GM21529 (cell line): ENCODE measurements at regions not wholly inside any gene's neighbourhood (a gene's known extent, or its start where the extent isn't known, plus 50 kb on each side); places are given as distances from the start of the nearest gene placed in this dataset.

ENCODE experiments used
- ATAC-seq: cut with Tn5 transposase; IDR thresholded peaks from one replicate; pipeline ENCODE4 v1.9.1; 2021; ENCODE audit not compliant: unreplicated experiment

DNA sequence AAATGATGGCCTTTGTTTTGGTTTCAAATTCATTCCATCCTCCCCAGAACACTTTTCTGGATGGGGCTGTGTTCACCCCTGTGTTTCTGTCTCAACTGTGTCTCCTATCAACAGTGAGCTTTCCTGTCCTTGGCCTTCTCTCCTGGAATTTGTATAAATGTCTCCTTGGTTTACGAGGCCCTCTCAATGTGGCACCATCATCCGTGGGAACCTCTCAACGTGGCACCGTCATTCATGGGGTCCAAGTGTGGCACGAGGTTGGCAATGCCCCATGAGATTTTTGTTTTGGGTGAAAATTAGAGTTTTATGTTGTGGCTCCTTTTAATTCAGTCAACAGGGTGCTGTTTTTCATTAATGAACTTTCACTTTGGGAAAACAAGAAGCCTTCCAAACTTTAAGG is 280.7 kb upstream of the SALL3 start:
- ATAC-seq: no peak

DNA sequence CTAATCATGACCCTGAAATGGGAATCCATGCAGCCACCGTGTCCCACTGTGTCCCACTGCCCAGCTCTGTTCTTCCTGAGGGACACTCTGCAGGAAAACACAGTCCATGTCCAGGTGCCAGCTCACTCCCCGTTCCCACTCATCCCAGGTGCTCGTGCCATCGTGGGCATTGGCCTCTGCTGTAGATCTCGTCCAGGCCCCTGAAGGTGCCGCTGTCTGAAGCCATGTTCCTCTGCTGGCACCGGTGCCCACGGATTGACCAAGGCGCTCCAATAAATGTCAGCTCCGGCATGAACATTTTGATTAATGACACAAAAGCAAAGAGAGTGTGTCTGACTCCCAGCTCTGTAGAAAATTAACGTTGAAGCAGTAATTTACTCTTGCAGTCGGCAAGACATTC is 280.1 kb upstream of the SALL3 start:
- no peak for ATAC-seq

GRCh38 chr18:78701771-78702396 is 277.7 kb upstream of the SALL3 start:
- no peak for ATAC-seq

DNA sequence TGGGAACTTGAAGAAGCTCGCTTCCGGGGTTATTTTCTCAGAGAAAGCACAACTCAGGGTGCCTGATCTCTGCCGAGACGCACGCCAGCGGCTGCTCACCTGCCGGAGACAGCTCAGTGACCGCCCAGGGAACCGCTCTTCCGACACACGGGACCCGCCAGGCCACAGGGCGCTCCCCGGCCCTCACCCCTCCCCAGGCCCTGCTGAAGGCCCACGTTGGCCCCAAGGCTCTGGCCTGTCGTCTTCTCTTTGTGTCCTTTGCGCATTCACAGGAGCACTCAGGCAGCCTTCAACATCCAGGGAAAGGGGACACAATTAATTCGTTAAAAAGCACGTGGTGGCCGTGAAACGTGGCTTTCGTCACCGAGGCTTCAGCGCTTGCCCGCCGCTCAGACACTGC is 276.3 kb upstream of the SALL3 start:
- no peak for ATAC-seq

DNA sequence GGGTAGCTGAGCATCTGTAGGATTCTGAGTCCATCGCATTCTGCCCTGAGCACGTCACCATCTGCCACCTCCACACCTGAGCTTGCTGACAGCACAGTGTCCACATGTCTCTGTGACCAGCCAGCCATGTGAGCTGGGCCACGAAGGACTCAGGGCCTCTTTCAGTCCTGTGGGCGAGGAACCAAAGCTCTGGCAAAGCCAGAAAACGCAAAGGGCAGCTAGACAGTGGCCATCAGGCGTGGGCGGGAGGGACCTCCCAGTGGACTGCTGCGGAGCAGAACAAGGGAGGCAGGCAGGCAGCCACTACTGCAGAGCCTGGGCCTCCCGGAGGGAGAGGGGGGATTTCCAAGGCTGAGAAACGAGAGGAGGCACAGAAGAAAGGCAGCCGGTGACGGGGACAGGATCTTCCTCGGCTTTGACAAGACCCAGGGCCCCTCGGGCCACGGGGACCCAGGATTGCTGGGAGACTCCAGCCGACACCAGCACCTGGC is 274.6 kb upstream of the SALL3 start:
- ATAC-seq: no peak

- no peak for ATAC-seq
Measured at GRCh38 chr18:78709261-78709809, 270.3 kb upstream of the SALL3 start.

GRCh38 chr18:78711316-78711715 is 268.3 kb upstream of the SALL3 start:
- no peak for ATAC-seq

DNA sequence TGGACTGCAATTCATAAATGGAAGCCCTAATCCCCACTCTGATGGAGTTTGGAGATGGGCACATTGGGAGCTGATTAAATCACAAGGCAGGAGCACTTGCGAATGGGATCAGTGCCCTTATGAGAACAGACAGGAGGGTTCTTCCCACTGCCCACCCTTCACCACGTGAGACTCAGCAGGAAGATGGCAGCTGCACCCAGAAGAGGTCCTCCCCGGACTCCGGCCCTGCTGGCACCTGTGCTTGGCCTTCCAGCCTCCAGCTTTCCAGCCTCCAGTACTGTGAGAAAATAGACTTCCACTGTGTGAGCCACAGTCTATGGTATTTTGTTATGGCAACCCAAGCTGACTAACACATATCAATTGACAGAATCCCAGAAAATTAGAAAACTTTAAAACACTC is 267.6 kb upstream of the SALL3 start:
- ATAC-seq: no peak

DNA sequence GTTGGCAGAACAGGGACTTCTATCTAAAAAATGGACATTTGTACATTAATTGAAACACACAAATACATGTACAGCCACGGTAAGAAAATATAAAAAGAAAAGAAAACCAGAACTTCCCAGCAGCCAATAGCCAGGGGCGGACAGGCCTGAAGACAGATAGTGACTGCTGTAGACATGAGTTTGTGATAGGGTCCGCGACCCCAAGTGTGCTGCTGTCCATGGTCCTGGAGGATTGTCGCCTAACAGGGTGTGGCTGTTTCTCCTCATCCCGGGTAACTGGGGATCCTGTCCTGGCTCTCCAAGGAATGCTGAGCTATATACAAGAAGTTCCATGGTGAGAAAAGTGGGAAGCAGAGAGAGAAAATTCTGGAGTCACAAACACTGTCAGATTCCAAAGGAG is 266.5 kb upstream of the SALL3 start:
- ATAC-seq: no peak

DNA sequence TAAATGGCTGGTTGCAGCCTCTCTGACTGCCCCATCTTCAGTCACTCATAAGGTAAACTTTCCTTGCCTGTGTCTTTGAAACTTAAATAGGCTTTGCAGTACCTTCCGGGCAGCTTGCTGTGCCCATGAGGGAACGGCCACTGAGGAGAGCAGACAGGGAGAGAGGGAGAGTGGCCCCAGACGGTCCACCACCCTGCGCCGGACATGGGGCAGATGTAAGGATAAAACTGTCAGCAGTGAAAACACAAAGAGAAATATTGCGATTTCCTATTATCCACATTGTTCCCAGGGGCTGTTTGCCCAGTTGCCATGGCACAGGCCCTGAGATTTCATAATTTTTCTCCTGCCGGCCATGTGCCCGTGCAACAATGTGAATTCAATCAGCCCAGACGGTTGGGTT is 265.9 kb upstream of the SALL3 start:
- no peak for ATAC-seq

DNA sequence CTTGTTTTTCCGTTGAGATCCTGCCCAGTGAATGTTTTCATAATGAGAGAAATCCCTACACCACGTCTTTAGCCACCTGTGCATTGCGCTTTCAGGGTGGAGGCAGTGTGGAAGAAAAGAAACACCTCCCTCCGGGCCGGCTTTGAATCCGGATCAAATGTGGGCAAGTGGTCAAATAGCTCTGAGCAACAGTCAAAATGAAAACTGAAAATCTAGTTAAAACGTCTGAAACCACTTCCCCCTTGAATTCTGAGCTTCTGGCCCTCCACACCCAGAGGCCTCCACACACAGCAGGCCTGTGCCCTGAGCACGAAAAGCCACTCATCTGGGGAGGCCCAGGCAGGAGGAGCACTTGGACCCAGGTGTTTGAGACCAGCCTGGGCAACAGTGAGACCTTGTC is 263.6 kb upstream of the SALL3 start:
- no peak for ATAC-seq

GRCh38 chr18:78716581-78716980 is 263.0 kb upstream of the SALL3 start:
- no peak for ATAC-seq

DNA sequence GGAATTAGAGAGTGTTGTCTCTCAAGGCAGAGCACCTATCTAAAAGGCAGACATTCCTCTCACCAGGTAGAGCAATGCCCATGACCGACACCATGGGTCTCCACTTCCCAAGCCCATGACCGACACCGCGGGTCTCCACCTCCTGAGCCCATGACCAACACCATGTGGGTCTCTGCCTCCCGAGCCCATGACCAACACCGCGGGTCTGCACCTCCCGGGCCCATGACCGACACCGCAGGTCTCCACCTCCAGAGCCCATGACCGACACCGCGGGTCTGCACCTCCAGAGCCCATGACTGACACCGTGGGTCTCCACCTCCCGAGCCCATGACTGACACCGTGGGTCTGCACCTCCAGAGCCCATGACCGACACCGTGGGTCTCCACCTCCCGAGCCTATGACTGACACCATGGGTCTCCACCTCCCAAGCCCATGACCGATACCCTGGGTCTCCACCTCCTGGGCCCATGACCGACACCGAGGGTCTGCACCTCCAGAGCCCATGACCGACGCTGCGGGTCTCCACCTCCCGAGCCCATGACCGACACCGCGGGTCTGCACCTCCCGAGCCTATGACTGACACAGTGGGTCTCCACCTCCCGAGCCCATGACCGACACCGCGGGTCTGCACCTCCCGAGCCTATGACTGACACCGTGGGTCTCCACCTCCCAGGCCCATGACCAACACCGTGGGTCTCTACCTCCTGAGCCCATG is 262.4 kb upstream of the SALL3 start:
- no peak for ATAC-seq

- ATAC-seq: no peak
Measured at GRCh38 chr18:78717766-78718150, 261.9 kb upstream of the SALL3 start.

DNA sequence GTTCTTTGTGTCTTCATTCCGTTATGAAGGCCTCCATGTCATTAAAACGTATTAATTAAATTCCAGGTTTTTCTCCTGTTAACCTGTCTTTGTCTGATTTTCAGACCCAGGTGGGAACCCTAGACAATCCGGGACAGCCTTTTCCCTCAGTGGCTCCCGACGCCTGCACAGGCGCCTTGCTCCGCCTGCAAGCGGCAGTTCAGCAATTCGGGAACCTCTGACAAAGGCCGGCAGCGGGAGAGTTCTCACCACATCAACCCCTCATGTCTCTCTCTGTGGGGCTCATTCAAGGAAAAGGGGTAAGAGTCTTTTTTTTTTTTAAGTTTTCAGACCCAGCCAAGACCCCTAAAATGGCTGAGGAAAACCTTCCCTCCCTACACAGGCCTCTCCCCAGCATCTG is 259.8 kb upstream of the SALL3 start:
- no peak for ATAC-seq

DNA sequence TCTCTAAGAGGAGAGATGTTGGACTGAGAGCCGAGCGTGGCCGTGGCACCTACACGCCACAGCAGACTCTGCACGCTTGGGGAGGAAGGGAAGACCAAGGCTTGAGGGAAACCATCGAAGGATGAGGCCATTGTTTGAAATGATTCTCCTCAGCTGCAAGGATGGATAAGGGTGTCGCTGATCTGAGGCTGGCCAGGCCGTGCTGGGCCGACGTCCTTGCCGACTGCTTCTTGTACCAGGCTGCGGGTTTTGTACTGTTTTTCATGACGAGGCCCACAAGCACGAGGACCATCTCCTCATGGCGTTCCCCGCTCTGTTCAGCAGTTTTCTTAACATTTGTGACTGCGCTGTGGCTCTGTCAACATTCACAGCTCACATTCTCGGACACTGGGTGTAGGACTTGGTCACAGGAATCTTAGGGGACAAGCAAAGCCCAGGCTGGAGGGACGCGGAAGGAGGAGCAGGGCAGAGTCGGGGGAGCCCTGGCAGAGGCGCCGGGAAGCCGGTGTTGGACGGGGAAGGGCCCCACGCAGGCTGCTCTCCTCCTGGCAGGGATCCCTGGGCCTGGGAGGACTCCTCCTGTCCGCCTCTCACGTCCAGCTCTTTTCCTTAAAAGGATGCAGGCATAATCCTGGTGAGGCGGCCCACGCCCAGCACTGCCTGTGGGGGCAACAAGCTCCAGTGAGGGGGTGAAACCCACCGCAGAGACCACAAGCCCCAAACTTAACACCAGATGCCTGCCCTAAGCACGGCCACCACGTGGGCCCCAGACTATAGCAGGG is 259.0 kb upstream of the SALL3 start:
- no peak for ATAC-seq

GRCh38 chr18:78721238-78721875 is 258.3 kb upstream of the SALL3 start:
- ATAC-seq: no peak

- no peak for ATAC-seq
Measured at GRCh38 chr18:78721981-78722380, 257.6 kb upstream of the SALL3 start.

GRCh38 chr18:78722386-78722785 is 257.2 kb upstream of the SALL3 start:
- ATAC-seq: no peak

DNA sequence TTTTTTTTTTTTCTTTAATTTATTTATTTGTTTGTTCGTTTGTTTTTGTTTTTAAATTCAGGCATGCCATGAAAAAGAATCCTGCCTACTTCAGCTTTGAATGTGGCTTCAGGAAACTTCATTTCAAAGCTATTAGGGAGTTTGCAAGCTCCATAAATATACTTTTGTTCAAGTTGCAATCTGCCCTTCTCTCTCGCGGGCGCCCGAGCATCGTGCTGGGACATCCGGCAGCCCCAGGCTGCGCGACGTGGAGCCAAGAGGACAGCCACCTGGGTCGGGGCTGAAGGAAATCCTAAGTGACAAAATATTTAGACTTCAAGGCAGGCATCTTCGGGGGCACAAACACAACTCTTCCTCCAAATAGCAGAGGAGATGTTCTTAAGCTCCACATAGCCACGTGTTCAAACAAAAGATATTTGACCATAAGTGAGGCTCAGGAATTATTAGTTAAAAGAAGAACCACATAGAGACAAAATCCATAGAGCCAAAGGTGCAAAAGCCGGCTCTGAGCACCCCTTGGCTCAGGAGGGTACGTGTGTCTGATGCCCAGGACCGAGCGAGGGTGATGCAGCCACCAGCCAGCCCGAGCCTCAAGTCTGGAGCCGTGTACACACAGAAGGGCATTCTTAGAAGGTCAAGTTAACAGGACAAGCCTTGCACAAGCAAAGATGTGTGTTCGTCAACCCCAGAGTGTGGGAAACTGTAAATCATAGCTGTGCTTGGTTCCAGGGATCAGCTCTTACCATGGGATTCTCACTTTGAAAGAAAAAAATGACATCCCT is 256.5 kb upstream of the SALL3 start:
- no peak for ATAC-seq
